NCI-H774 (cell line): ENCODE measurements at regions not wholly inside any gene's neighbourhood (a gene's known extent, or its start where the extent isn't known, plus 50 kb on each side); places are given as distances from the start of the nearest gene placed in this dataset.
"Not testable (repeated sequence)": the region's sequence is repeated elsewhere in the genome, so short reads cannot be mapped to it uniquely, and the experiment has no call there.

ENCODE experiments used
- DNase-seq: peaks from one replicate; lab custom pipeline; 2025; lab: John Stamatoyannopoulos, UW

DNA sequence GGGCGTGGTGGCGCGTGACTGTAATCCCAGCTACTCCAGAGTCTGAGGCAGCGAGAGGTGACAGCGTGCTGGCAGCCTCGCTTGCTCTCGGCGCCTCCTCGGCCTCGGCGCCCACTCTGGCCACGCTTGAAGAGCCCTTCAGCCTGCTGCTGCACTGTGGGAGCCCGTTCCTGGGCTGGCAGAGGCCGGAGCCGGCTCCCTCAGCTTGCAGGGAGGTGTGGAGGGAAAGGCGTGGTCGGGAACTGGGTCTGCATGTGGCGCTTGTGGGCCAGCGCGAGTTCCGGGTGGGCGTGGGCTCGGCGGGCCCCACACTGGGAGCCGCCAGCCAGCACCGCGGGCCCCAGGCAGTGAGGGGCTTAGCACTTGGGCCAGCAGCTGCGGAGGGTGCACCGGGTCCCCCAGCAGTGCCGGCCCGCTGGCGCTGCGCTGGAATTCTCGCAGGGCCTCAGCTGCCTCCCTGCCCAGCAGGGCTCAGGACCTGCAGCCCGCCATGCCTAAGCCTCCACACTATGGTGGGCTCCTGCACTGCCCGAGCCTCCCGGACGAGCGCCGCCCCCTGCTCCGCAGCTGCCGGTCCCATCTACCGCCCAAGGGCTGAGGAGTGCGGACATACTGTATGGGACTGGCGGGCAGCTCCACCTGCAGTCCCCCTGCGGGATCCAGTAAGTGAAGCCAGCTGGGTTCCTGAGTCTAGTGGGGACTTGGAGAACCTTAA, 1093.3 kb upstream of the CDH8 start:
- DNase-seq, result no peak

DNA sequence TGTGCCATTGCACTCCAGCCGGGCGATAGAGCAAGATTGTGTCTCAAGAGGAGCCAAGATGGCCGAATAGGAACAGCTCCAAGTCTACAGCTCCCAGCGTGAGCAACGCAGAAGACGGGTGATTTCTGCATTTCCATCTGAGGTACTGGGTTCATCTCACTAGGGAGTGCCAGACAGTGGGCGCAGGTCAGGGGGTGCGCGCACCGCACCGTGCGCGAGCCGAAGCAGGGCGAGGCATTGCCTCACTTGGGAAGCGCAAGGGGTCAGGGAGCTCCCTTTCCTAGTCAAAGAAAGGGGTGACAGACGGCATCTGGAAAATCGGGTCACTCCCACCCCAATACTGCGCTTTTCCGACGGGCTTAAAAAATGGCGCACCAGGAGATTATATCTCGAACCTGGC, 1083.7 kb upstream of the CDH8 start:
- DNase-seq, result not testable (repeated sequence)

DNA sequence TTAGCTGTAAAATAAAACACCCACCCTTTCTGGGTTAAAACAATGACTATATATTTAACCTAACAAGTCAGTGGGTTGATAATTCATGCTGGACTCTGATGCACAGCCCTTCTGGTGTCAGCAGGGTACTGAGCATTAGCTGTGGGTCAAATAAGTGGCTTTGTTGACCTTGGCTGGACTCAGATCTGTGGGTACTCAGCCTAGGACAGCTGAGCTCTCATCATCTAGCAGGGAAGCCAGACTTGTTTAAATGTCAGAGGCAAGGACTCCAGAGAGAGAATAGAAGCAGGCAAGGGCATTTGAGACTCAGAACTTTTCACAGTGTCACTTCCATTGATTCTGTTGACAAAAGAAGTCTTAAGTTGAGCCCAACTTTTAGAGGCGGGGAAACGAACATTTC, 1063.8 kb upstream of the CDH8 start:
- no peak for DNase-seq

DNA sequence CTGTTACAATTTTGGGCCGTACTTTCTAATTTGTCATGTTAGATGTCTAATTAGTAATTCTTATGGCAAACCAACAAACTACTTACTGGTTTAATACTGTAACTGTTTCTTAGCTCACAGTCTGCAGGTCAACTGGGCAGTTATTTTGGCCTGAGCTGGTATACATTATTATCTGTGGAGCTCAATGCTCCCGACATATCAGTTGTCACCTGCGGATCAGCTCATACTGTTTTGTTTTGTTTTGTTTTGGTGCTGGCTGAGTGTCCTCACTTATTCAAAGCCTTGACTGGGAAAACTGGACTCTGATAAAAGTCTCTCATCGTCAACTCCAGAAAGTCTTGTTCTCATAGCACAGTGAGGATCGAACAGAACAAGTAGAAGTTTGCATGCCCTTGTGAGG, 1060.6 kb upstream of the CDH8 start:
- no peak for DNase-seq

DNA sequence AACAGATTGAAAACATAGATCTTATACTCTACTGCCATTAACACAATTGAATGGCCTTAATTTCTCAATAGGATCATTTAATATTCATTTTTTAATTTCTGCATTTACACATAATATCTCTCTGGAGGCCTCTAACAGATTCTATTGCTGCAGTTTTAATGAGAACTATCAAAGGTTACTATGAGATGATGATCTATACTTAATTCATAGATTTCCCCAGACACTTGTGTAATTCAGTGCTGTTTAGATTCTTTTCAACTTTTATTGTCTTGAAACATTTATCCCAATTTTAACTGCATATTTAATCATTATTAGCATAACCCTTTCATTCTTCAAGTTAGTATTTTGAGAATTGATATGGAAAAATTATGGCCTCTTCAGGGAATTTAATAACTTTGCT, 1056.5 kb upstream of the CDH8 start:
- DNase-seq, result no peak

DNA sequence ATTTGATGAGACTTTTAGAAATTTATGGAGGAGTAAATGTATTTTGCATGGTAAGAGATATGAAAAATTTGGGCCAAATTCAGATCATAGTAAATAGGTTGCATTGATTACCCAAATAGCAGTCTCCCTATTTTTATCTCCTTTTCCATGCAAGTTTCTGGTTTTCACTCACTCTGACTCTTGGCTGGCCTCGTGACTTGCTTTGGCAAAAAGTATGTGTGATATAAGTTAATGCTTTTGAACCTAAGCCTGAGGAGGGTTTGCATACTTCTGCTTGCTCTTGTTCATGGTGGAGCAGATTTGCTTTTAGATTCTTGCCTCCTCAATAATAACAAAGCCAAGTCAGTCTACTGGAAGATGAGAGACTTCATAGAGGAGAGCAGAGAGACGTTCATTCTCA, 1045.9 kb upstream of the CDH8 start:
- no peak for DNase-seq

DNA sequence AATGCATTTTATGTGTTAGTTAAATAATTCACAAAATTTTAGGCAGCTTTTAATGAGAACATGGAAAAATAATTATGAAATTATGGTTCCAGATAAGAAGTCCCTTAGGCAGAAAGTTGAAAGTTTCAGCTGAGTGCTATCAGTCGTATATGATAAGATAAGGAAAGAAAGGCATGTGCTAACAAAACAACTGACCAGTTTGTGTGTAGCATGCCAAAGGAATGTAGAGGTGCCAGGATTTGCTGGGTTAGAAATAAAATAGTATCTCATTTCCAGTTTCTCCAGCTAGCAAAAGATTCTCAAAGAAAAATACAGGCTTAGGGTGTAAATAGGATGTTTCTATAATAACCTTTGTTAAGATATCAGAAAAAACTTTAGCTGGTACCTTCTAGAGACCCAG, 1044.5 kb upstream of the CDH8 start:
- no peak for DNase-seq

DNA sequence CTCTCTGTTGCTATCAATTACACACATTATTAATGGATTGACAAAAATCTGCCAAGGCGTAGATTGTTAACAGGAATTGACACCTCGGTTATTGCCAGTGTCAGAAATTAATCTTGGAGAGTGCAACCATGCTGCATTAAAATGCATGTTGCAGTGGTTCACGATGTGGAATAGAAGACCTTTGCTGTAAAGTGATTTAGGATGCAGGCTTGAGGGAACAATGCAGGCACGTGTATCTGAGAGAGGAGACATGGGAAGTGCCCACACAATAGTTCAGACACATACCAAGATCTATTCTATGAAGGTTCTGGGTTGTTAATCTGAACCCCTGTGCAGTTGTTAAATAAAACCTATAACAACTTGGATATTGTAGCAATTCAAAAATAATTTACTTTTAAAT, 1032.8 kb upstream of the CDH8 start:
- no peak for DNase-seq

DNA sequence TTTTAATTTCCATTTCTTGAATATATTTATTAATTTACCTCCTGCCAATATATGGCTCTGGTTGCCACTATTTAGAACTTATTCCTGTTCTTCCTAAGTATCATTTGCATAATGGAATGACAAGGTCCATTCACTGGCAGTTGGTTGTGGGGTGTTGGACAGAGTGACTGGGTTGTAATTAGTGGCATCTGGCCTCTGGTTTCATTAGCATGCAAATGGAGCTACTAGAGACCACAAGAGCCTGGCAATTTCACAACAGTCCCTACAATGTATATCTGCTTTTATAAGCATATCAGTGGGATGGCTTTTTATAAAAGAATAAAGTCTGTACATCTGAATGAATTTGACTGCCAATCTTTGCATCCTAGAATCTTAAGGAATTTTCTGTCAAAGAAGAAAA, 1030.9 kb upstream of the CDH8 start:
- DNase-seq, result no peak

DNA sequence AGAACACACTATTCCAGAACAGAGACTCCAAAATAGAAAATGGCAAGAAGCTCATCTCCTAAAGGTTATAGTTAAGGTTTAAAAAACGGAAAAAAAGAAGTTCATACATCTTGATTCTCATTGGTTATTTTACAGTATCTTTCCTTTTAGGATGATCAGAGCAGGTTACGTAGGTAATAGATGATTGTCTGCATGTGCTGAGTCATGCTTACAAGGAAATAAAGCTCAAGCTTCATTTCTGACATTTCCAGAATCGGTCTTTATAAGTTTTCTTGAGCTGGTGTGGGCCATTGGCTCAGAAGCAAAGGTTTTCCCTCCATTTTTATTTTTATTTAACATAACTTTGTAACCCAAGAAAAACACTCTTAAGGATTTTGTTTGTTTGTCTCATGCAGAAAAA, 1030.3 kb upstream of the CDH8 start:
- DNase-seq, result no peak

DNA sequence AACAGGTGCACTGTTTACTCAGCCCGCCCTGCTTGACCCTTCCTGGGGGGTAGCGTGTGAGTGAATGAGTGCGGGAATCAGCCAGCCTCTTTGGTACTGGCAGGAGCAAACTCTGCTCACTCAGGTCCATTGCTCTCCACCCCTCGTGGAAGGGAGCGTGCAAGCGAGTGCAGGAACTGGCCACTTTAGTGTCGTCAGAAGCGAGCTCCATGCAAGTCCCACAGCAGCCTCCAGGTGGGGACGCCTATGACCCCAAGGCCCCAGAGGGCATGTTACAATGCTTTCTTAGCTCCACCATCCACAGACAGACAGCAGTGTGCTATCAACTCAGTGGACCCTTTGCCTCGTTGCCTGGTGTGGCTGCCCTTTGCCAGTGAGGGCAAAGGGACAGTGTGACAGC, 1025.1 kb upstream of the CDH8 start:
- no peak for DNase-seq

DNA sequence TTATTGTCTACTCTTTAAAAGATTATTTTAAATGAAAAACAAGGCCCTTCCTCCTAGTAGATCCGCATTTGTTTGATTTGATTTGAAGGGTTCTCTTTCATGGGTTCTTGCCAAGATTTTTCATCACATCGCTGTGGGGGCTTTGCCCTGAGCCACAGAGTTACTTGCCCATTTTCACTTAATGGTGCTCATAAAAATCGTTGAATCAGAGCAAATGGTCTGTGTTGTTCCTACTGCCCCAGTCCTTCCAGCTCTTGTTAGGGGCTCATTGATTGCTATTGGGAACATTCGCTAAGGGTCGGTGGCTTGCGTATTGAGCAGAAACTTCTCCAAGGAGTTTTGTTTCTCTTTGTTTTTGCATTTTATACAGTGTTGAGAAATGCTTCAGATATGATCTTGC, 1023.4 kb upstream of the CDH8 start:
- DNase-seq, result no peak

DNA sequence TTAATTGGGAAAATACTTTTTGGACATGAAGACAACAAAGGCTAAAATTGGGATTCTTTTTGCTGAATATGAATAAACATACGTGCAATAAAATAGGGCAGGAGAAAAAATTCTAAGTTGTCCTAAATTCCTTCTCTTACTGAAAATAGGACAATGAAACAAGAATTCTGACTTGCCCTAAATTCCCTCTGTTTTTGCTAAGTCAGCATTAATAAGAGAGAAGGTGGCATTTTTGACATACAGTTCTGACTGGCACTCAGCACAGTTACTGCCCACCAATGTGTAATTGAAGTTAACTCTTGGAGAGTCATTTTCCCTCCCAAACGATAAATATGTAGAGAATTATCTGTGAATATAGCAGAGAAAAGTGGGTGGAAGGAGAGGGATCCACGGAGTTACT, 1021.1 kb upstream of the CDH8 start:
- no peak for DNase-seq

DNA sequence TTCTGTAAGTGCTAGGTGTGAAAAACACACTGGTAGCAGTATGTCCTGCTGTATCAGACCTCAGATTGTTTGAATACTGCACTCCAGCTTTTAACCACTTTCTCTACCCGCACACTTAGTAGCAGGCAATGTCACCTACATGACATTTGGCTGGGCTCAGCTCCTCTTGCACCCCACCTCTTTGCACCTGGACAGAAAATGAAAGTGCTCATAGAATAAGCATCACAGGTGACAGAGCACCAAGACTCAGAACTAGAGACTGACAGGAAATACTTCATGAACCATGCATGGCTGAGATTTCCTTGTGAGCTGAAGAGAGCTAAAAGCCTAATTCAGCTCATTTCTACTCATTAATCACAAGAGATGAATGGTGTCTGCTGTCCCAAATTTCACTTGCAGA, 1014.2 kb upstream of the CDH8 start:
- DNase-seq, result no peak

DNA sequence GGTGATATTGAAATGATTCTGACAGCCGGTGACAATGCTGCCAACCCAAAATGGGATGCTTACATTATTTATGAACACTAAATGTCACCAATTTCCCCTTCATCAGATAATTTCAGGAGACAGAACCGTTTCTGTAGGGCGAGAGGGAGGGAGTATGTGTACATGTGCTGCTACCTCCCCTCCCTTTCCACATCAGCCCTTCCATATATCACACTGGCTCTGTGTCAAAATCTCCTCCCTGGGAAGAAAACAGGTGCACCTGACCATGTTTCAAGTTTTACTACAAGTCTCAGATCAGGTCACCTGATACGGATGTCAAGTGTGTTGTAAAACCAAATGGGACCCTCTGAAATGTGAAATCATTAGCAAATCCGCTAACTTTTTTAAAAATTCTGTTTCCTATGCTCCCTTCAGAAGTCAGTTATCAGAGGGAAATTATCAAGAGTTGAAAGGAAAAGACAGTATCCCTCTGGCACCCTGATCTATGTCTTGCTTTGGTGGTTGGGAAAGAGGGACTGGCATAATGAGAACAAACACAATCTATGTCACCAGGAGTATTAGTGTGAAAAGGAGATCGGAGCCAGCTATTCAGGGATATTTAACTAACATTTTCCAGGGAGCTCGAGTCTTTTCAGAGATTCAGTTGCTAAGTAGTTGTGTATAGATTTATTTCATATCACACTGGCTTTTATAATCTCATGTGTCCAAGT, 1002.3 kb upstream of the CDH8 start:
- DNase-seq, result no peak

DNA sequence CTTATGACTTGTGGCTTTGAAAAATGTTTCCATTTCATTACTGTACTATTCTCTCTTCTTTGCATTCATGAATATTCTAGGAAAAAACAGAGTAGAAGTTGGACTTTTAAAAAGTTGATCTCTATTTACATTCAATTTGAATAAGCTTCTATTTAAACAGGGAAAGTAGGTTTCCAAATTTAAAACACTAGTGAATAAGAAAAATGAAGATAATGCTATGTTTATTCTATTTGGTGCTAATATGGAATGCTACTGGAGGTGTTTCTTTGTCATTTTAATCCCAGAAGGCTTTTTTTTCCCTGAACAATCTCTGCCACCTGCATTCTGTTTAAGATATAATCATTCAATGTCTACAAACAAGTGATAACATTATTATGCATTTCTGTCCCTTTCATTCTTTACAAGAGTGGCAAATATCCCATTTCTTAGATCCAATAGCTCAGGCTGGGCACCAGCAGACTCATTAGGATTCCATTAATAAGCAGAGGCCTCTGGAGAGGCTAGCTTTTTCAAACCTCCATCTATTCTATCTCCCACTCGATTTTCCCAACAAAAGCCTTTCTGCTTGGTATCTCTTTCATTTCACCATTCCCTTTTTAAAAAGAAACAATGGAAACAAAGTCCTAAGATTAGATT, 1001.6 kb upstream of the CDH8 start:
- no peak for DNase-seq

DNA sequence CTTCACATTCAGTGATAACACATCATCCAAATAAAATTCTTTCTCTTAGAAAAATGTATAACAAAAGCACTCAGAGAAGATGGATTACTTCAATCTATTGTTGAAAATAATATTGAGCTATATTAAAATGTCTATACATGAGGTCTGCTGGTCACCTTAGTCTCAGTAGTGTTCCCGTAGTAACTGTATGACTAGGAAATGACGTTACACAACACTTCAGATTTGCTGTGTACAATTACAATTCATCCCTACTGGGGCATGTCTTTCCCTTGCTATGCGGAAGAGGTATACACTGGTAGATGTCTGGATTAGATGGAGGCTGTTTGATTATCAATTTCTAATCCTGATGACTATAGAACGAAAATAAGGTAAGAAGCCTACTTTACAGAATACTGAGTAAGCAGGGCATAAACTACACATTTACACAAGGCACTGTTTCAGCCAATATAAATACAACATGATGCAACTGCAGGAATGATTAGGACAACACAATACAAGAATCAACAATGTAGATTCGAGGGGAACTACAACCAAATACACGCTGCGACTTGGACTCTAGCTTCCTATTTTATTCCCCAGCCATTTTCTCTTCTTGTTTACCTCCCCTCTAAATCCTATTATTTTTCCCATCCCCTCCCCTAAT, 982.5 kb upstream of the CDH8 start:
- no peak for DNase-seq

DNA sequence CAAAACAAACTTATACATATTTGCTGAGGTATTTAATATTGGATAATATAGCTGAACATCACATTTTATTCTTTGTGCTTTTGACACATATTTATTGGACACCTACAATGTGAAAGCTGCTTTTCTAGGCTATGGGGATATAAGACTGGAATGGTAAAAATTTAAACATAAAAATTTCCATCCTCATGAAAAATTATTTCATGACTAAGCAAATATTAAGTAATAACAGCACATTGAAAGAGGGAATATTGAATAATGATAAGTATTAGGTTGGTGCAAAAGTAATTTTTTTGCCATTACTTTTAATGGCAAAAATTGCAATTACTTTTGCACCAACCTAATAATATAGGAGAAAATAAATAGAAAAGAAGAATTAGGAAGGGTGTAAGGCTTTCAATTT, 972.5 kb upstream of the CDH8 start:
- no peak for DNase-seq

DNA sequence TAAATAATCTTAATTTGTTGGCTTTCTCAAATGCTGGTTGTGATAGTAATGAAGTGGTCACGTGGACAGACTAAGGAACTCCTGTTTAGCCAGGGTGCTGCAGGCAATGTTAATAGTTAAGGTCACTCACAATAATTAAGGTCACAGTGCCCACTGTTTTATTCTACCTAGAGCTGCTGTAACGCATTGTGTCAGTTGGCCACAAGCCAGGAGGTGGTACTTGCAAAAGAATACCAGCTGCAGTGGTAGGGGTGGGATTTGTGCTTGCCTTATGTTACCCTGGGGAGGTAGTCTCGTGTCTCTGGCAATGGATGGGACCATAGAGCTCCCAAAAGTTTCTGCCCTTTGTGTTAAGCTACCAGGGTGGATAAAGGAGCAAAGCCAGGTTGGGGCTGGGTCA, 969.1 kb upstream of the CDH8 start:
- DNase-seq, result no peak

DNA sequence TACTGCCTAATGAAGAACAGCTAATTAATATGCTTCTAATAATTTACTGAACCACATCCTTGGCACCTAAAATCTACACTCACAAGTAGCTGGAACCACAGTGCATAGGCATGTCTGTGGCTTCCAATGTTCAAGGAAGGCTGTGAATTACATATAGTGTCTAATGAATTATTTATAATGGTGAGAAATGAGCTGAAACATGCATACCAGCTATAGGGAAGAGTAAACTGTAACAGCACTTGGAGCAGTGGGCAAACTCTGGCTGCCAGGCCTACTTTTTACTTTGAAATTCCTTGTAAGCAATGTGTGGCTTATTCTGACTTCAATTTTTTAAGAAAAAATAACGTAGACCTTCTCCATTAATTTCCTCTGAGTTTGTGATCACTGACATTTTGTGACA, 953.2 kb upstream of the CDH8 start:
- DNase-seq, result no peak

DNA sequence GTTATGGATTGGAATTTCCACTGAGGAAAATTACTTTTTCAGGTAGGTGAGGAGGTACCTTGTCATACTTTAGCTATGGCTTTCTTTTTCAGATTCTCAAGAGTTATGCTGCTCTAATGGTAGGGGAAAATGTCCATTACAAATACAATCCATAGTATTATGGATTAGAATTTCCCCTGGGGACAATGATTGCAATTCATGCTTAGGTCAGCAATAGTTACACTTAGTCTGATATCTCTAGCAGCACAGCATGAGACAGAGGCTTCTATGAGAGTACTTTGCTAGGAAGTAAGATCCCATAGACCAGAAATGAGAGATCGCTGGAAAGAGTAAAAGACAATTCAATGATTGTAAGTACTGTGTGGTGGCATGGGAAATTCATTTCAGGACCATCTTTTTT, 949.5 kb upstream of the CDH8 start:
- no peak for DNase-seq

DNA sequence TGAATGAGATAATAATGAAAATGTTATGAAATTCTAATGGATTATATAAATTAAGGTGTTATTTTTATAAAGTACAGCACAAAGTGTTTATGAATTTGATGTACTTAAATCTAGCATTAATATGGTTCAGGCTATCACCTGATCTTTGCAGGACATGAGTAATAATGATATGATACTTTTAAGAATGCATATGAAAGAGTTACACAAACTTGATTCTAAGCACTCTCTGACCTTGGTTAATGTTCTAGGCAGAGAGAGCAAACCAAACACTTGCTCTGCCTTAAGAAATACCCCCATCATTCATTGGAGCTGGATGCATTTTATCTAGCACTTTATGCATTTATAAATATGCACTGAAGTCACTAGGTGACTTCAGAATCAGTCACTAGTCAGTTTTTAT, 942.2 kb upstream of the CDH8 start:
- DNase-seq, result no peak

DNA sequence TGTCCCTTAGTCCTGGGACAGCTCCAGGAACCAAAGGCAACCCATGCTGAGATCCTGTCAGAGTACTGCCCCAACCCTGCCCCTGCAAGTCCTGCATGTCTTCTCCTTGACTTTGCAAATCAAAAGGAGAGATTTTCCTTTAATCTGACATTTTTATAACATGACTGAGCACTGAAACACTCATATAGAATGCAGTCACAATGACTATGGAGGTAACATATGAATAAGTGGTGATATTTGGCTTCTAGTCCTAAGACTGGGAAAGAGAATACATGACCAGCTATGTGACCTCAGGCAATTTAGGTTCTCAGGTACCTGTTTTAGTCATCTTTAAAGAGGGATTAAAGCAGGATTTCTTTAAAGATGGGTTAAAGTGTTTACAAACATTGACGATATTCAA, 941.6 kb upstream of the CDH8 start:
- DNase-seq, result no peak
